GM18868 (cell line): ENCODE measurements at regions not wholly inside any gene's neighbourhood (a gene's known extent, or its start where the extent isn't known, plus 50 kb on each side); places are given as distances from the start of the nearest gene placed in this dataset.
"Not testable (repeated sequence)": the region's sequence is repeated elsewhere in the genome, so short reads cannot be mapped to it uniquely, and the experiment has no call there.

Source experiments
- ATAC-seq: cut with Tn5 transposase; IDR thresholded peaks from one replicate; pipeline ENCODE4 v1.9.1; 2021; ENCODE audit warnings: mild to moderate bottlenecking, moderate library complexity; ENCODE audit not compliant: unreplicated experiment

- ATAC-seq = not testable (repeated sequence)
Observed at GRCh38 chr6:104676679-104677078, 183.0 kb downstream of the HACE1 start.

GRCh38 chr6:104675161-104675560 lies 184.6 kb downstream of the HACE1 start:
- ATAC-seq = not testable (repeated sequence)

GRCh38 chr6:104673078-104673477 lies 186.6 kb downstream of the HACE1 start:
- ATAC-seq = not testable (repeated sequence)

- not testable (repeated sequence) for ATAC-seq
Observed at GRCh38 chr6:104671591-104671891, 188.2 kb downstream of the HACE1 start.

GRCh38 chr6:104670834-104671590 lies 188.7 kb downstream of the HACE1 start:
- ATAC-seq = not testable (repeated sequence)

- no peak for ATAC-seq
Observed at GRCh38 chr6:104669483-104669882, 190.2 kb downstream of the HACE1 start.

- no peak for ATAC-seq
Observed at GRCh38 chr6:104656235-104656634, 203.5 kb downstream of the HACE1 start.

- ATAC-seq = no peak
Observed at GRCh38 chr6:104653781-104654180, 205.9 kb downstream of the HACE1 start.

GRCh38 chr6:104648347-104648746 lies 211.4 kb downstream of the HACE1 start:
- ATAC-seq = no peak

- no peak for ATAC-seq
Observed at GRCh38 chr6:104644848-104645247, 214.9 kb downstream of the HACE1 start.

GRCh38 chr6:104642871-104643270 lies 216.8 kb downstream of the HACE1 start:
- ATAC-seq = no peak

GRCh38 chr6:104640761-104641160 lies 219.0 kb downstream of the HACE1 start:
- no peak for ATAC-seq

GRCh38 chr6:104640150-104640700 lies 219.5 kb downstream of the HACE1 start:
- no peak for ATAC-seq

- ATAC-seq = peak; percentile 93
Observed at GRCh38 chr6:104639668-104640067, 220.1 kb downstream of the HACE1 start.

GRCh38 chr6:104638841-104639290 lies 220.9 kb downstream of the HACE1 start:
- ATAC-seq = no peak

- no peak for ATAC-seq
Observed at GRCh38 chr6:104633125-104633524, 226.6 kb downstream of the HACE1 start.

GRCh38 chr6:104632588-104632987 lies 227.1 kb downstream of the HACE1 start:
- ATAC-seq = no peak

- no peak for ATAC-seq
Observed at GRCh38 chr6:104630955-104631354, 228.8 kb downstream of the HACE1 start.

- ATAC-seq = no peak
Observed at GRCh38 chr6:104630522-104630921, 229.2 kb downstream of the HACE1 start.

GRCh38 chr6:104629826-104630225 lies 229.9 kb downstream of the HACE1 start:
- ATAC-seq = no peak

- ATAC-seq = no peak
Observed at GRCh38 chr6:104625536-104625935, 234.2 kb downstream of the HACE1 start.

- peak; percentile 44 for ATAC-seq
Observed at GRCh38 chr6:104623052-104623690, 236.5 kb downstream of the HACE1 start.
